T follicular helper cell (primary cell): ENCODE measurements at regions not wholly inside any gene's neighbourhood (a gene's known extent, or its start where the extent isn't known, plus 50 kb on each side); places are given as distances from the start of the nearest gene placed in this dataset.

ENCODE experiments used
- DNase-seq: peaks from one replicate; pipeline ENCODE4 v3.0.0-alpha.2; 2020; ENCODE audit warnings: low read depth

DNA sequence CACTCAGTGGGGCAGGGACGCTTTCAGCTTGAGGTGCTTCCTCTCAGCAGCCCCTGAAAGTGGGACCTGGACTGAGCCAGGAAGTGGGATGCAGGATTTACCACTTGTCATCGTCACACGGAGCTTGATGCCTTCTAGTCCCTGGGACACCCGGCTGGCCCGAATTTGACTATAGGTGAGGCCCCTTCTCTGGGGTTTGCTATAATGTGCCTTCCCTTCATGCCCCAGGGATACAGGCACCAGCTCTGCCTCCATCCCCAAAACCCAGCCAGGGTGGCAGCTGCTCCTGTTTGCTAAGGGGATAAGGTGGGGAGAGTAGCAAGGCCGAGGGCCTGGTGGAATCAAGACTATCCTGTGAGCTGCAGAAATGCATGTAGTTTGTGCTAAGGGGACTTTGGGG is 235.0 kb downstream of the GLRX3 start:
- DNase-seq, result no peak

DNA sequence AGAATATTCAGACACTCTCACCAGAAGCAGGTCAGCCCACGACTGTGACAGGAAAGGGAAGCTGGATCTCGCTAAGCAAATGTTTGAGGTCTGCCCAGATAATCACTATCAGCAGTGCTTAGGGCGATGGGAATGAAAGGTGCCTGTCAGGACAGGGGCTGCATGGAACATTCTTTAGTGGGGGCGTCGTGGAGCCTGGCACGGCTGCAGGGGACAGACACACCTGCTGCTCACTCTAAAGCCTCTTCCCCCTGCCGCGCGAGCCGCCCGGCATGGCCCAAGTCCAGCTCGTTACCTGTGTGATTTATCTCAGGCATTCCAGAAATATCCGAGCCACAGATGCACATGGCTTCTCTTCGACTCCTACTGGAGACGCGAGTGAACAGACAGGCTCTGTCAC is 235.5 kb downstream of the GLRX3 start:
- DNase-seq, result no peak

DNA sequence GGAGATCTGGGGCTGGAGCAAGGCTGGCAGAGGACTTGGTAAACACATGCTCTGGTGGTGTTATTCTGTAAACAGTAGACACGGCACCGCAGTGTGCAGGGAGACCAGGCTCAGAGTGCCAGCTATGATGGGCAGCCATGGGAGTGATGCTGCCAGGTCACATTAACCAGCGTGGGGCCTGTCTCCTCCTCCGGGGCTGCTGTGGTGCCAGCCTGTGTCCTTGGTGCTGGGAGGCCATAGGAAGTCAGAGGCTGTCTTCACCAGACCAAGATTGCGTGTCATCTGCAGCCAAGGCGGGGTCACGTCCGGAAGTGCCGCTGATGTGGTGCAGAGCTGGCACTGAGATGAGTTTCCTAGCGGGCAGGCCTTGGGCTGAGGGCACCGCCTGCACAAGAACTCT is 236.0 kb downstream of the GLRX3 start:
- no peak for DNase-seq

DNA sequence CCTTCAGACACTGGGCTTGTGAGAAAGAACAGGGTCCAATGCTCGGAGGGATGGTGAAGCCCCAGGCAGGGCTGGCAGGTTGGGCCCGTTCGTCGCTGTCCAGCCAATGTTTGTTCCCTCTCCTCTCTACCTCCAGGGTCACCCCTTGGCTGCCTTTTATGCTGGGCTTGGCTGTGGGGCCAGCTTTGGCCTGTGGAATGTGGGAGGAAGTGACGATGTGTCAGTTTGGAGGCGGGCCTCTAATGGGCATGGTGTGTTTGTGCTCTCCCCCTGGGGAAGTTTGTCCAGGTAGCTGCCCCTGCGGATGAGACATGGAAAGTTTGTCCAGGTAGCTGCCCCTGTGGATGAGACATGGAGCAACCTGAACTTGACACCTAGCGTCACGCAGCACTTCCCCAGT is 236.7 kb downstream of the GLRX3 start:
- no peak for DNase-seq

DNA sequence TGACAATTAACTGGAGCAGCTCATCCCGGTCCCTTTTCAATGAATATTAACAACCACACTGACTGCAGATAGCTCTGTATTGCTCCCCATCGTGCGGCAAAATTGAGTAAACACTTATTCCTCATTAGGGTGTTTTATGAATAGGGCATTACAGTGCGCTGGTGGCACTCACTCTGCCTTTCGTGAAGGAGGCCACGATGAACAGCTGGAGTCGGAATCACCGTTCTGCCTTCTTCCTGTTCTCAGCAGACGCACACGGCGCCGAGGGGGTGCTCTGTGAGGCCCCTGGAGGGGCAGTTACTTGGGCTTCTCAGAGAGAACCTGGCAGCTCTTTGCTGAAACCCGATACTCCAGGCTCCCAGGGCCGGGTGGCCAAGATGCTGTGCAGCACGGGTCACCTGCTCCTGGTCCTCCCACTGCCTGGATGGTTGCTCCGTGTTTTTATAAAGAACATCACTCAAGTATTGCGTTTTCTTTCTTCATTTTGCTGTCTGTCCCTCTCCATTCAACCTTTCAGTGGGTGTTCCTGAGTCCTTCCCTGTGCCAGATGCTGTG is 241.9 kb downstream of the GLRX3 start:
- DNase-seq, result no peak

DNA sequence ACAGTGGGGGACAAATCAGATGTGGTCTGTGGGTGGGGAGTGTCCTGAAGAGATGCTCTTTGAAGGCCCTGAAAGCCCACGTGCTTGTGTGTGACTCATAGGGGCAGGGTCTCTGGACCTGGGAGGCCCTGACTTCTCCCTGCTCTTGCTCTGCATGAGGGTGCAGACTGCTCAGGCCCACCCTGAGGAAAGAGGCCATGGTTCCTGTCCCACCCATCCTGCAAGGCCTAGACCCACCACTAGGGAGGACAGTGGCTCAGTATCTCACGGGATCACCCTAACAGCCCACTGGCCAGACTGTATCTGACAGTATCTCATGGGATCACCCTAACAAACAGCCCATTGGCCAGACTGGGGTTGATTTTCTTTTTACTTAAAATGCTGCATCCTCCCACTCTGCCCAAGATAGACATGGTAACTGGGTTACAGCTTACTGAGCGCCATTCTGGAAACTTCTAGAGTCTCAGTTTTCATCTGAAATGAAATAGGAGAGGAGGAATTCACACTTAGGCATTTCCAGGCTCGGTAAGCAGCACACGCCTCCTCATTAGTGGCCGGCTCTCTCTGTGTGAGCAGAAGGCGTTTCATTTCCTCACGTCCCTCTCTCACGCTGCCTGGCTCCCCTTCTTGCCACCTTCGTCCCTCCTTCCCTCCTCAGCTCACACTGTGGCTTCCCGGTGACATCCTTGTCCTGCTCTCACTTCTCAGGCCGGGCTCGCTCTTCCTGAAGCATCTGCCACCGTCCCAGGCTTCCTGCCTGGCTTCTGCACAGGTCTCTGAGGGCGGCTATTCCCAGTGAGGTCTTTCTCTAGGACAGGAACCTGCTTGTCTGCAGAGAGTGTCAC is 242.6 kb downstream of the GLRX3 start:
- no peak for DNase-seq

DNA sequence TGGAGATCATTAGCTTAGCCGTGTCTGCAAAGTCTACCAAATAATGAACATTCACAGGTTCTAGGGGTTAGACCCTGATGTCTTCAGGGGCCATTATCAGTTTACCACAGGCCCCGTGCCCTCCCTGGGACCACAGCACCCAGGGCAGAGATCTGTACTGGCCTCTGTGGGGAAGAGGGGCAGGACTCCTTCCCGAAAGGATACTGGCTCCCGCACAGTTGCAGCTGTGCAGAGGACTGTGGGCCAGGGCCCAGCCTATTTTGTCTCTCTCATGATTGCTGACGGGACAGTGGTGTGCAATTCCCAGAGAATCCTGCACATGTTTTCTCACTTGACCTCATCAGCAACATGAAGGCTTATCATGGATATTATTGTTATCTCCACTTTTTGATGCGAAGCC is 243.9 kb downstream of the GLRX3 start:
- no peak for DNase-seq

DNA sequence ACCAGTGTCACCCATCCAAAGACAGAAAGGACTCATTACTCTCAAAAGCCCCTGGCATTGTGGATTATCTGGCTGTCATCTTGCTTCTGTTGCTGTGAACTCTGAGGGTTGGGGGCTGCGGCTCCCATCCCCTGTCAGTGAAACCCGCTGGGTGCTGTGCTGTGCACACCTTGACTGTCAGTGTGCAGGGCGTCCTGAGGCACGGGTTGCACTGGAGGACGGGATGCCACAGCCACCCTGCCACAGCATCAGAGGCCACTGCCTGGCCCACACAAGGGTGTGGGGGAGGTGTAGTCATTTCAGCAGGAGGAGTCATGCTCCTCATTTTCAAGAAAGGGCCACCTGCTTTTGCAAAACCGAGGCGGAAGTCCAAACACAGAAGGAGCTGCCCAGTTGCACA is 245.8 kb downstream of the GLRX3 start:
- no peak for DNase-seq

DNA sequence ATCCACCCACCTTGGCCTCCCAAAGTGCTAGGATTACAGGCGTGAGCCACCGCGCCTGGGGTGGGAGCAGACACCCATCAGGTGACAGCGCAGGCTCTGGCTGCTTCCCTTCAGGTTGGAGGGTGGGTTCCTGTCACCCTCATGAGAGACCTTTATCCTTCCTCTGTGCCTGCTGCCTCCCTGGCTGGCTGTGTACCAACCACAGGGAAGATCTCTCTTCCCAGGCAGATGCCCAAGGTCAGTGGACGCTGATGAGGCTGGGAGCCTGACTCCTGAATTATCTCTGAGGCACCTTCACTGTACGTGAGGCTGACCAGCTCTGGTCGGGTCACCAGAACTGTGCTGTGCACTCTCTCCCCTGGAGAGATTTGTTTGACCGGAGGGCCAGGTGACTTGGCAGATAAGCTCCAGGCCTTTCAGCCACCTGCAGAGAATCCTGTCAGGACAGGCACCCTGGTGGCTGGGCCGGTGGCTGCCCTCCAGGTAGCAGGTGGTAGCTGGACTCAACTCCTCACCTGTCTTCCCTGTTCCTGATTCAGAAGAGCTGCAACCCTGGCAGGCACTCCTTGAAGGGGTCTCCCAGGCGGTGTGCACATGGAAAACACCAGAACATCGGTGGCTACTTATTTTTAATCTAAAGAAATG is 251.9 kb downstream of the GLRX3 start:
- DNase-seq, result no peak

DNA sequence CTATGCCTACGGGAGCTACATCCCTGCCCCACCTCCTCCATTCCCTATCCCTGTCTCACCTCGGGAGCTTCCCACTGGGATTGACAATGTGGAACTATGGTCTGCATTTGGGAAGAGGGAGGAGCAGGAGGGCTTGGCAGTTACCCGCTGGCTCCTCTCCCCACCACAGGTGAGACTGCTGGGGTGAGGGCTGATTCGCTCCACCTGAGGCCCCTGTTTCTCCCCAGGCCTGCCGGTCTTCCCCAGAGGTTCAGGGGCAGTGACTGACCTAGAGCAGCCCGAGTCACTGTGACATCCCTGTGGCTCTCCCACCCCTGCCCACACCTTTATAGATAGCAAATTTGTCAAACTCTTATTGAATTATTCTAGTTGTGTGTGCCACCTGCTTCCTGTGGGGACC is 252.6 kb downstream of the GLRX3 start:
- DNase-seq, result no peak

DNA sequence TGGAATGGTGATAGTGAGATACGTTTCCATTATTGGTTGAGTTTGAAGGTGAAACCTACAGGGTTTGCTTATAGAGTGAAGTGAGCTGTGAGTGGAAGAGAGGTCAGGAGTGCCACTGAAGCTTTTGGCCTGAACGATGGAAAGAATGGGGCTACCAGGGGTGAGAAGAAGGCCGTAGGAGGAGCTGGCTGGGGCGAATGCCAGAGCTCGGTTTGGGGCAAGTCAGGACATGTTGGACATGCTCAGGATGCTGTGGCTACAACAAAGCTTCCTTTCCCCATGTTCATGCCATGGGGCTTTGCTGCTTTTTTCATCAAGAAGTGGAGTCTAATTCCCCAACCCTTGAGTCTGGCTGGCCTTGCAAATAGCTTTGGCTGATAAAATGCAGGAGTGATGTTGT is 253.7 kb downstream of the GLRX3 start:
- no peak for DNase-seq

DNA sequence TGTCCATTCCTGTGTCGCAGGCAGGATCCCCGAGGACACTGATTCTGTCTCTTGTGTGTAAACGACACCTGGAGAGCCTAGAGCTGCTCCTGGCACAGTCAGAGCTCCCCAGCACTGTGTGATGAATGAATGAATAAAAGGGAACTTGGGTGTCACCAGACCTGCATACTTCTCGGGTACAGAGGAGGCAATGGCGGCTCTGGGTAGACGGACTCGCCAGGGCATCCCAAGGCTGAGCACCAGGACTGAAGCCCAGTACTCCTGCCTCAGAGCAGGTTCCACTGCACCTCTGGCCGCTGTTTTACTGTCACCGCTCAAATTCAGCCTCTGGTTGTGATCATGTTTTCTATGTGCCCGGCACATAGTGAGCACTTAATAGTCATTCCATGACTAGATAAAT is 255.8 kb downstream of the GLRX3 start:
- DNase-seq, result no peak

DNA sequence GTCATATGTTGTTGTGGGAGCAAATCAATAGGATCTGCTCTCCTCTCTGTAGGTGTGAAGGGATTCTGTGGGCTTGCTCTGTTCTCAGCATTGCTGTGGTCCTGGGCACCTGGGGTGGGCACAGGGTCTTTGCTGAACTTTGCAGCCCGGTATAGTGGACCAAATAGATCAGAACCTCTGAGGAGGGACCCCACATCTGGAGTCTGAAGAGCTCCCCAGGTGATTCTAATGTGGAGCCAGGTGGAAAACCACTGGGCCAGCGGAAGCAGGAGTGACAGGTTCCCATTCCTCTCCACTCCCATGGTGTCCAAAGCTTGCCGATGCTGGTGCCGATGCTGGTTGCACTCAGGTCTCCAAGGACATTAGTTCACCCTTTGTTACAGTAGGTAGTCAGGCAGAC is 257.2 kb downstream of the GLRX3 start:
- no peak for DNase-seq

DNA sequence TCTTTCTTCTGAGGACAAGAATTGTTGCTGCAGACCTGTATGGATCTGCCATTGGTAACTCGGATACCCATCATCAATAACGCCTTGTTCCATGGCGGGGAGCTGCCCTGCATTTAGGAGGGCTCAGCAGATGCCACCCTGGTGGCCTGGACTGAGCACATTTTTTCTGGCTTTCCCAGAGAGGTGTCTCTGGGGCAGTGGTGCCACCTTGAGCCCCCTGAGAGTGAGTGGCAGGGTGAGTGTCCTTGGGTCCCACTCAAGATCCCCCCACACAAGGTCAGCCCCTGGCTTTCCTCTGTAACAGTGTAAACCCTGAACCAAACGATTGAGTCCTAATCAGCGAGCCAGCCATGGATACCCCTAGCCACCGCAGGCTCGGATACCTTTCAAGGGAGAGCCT is 258.6 kb downstream of the GLRX3 start:
- DNase-seq, result no peak

DNA sequence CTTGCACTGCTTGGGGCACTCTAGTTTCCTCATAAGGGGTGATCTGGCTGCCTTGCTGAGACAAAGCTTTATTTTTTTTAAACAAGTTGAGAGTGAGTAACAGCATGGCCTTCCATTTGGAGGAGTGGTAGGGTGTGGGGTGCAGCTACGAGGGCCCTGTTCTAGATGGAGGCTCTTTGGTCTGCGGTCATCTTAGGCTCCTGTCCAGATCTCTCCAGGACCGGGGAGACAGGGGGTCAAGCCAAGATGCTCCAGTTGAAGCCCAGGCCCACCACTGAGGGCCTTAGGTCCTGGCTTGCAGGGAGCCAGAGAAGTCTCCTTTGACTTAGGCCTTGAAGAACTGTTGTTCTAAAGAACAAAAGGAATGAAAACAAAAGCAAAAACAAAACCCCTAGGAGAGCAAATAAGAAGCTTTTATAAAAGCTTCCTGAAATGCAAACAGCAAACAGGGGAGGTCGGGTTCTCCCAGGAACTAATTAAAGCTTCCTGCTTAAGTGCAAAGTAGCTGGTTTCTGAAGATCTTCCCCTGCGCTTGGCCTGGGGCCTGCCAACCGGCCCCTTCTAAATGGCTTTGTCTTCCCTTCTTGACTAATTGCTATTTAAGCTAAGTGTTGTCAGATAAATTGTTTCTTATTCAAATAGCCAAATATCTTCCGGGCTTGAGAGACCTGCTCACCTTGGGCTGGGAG is 259.2 kb downstream of the GLRX3 start:
- DNase-seq, result no peak

DNA sequence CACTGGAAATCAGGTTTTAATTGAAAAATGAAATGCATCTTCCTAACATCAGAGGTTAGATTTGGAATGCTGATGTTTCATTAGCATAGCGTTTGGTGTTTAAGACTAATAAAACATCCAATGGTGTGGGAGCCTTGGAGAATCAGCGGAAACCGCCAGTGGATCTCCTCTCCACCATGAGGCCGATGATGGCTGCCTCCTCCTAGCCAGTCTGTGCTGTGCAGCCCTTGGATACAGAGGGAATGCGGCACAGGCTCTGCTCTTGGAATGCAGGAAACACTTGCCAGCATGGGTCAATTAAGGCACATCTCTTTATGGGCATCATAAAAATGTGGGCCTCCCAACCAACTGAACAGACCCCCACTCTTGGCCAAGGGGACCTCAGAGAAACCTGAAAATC is 259.9 kb downstream of the GLRX3 start:
- no peak for DNase-seq

DNA sequence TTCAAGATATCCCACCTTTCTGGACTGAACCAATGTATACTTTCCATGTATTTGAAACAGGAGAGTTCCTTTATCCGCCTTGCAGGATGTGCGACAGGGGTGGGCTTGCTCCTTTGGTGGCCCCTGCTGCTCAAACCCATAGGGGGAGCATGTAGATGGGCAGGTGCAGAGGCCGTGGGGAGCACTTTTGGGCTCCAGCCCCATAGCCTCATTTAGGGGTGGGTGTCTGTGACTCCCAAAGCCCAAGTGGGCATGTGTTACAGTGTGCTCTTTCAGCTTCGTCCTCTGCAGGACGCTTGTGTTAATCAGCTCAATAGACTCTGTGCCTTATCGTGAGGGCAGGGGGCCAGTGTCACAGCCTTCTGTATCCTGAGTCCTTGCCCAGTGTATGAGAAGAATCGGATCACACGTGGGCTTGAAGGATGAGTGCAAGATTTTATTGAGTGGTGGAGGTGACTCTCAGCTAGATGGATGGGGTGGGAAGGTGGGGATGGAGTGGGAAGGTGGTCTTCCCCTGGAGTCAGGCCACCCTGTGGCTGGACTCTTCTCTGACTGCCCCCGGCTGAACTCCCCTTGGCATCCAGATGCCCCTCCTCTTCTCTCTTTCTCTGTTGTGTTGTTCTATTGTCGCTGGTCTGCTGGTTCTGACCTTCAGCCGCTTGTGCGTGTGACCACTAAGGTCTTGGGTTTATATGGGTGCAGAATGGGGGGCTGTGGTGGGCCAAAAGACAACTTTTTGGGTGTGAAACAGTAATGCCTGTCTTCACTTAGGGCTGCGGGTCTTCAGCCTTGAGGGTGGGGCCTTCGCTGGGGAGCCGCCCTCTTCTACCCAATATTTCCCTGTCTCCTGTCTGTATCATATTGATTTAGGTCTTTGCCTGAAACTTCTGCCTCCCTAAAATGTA is 262.2 kb downstream of the GLRX3 start:
- no peak for DNase-seq

DNA sequence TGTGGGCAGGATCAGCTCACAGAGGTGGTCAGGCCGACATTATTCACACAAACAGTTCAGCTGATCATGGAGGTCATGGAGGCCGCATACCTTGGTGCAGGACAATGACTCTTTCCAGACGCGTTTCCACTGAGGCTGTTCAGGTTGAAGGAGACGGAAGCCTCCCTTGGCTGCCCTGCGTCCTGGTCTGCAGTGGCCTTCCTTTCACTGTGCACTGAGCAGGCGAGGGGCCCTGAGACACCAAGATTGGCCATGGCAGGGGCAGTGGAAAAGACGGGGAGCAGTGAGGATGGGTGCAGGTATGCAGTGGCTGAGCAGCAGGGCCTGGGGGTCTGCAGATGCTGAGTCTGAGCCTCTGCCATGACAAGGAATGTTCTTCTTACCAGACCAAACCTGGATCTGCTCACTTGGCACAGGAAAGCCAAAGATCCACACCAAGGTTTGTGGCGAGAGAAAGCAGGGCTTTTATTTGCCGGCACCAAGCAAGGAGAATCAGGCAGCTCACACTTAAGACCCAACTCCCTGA is 263.3 kb downstream of the GLRX3 start:
- no peak for DNase-seq

DNA sequence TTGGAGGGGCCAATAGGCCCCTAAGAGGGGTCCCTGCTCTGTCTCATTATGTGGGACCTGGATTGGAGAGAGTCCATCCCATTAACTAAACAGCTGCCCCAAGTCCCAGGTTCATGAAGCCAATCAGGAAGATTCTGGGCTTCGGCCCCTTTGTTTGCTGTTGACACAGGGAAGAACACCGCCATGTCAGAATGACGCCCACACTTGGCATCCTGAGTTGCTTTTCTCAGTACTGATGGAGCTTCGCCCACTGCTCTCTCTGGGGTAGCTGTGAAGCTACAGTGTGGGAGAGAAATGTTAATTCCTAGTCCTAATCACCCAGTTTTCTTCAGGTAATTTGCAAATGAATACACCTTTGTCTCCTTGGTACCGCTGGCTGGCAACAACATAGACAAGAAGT is 264.7 kb downstream of the GLRX3 start:
- no peak for DNase-seq

DNA sequence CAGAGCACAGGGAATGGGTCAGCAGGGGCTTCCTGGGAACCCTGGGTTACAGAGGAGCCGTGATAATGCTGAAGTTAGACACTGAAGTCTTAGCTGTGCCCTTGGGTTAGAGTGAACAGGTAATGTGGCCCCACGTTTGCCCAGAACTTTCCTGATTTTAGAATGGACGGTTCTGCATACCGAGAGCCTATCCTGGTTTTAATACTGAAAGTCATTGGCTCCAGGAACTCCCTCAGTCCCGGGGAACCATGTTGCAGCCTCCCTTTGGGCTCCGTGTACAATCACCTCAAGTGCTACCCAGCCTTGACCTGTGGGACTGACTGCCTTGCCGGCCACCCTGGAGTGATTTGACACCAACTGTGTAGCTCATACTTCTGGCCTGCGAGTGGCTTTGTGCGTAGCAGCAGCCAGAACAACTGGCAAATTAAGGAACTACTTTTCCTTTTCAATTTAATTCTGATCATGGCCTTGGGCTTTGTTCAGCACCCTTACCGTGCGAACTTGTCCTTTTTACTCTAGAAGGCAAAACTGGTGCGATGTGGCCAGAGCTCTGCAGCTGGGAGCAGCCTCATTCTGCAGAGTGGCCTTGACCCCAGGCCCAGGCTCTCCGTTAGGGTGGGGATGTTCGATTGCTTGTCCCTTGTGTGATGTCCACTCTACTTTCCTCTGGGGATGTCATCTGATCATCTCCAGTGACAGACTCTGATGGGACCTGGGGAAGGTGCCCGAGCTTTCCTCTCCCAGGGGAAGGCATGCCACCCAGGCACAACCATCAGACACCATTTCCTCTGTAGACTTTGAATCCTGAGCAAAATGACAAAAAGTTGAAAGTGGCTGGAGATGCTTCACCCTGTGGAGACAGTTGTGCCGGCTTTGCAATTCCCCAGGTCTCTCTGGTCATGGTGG is 265.9 kb downstream of the GLRX3 start:
- no peak for DNase-seq
